ENCODE measurements at regions not wholly inside any gene's neighbourhood (a gene's known extent, or its start where the extent isn't known, plus 50 kb on each side); places are given as distances from the start of the nearest gene placed in this dataset.

GRCh38 chr5:23253621-23254198 is 253.7 kb upstream of the PRDM9 start:
- Histone ChIP-seq H3K79me2 (ENCODE audit: control insufficient read depth, insufficient read depth, low read length, unreplicated experiment) (no peaks in the 10 kb centered on the region), H3K4me1 (ENCODE audit: control insufficient read depth, insufficient read depth, low read length, unreplicated experiment) (no peaks in the 10 kb centered on the region), H3K27ac (ENCODE audit: low read depth, low read length) (no peak overlapping the region), H3K27me3 (ENCODE audit: insufficient read depth, low read length) (no peaks in the 10 kb centered on the region), H3K4me3 (ENCODE audit: low read depth, low read length) (no peak overlapping the region), H2AFZ (ENCODE audit: low read length, unreplicated experiment) (no peak overlapping the region), H3K36me3 (ENCODE audit: insufficient read depth, low read length) (no peaks in the 10 kb centered on the region)

- Histone ChIP-seq H3K4me3 (ENCODE audit: low read depth, low read length) (no peak overlapping the region), H3K4me1 (ENCODE audit: control insufficient read depth, insufficient read depth, low read length, unreplicated experiment) (no peaks in the 10 kb centered on the region), H3K79me2 (ENCODE audit: control insufficient read depth, insufficient read depth, low read length, unreplicated experiment) (no peaks in the 10 kb centered on the region), H3K27ac (ENCODE audit: low read depth, low read length) (no peak overlapping the region), H3K36me3 (ENCODE audit: insufficient read depth, low read length) (no peaks in the 10 kb centered on the region), H3K27me3 (ENCODE audit: insufficient read depth, low read length) (no peaks in the 10 kb centered on the region), H2AFZ (ENCODE audit: low read length, unreplicated experiment) (no peak overlapping the region)
Measured at GRCh38 chr5:23242891-23243290, 264.5 kb upstream of the PRDM9 start.

- H3K4me3 ChIP-seq (ENCODE audit: low read depth, low read length) = no peak overlapping the region
- no peaks in the 10 kb centered on the region for H3K79me2 ChIP-seq (ENCODE audit: control insufficient read depth, insufficient read depth, low read length, unreplicated experiment)
- no peak overlapping the region for H2AFZ ChIP-seq (ENCODE audit: low read length, unreplicated experiment)
- no peaks in the 10 kb centered on the region for H3K27me3 ChIP-seq (ENCODE audit: insufficient read depth, low read length)
- no peak overlapping the region for H3K27ac ChIP-seq (ENCODE audit: low read depth, low read length)
- no peaks in the 10 kb centered on the region for H3K36me3 ChIP-seq (ENCODE audit: insufficient read depth, low read length)
- no peaks in the 10 kb centered on the region for H3K4me1 ChIP-seq (ENCODE audit: control insufficient read depth, insufficient read depth, low read length, unreplicated experiment)
Measured at GRCh38 chr5:23235246-23235645, 272.2 kb upstream of the PRDM9 start.

GRCh38 chr5:23234197-23234596 is 273.2 kb upstream of the PRDM9 start:
- Histone ChIP-seq H3K4me1 (ENCODE audit: control insufficient read depth, insufficient read depth, low read length, unreplicated experiment) (no peaks in the 10 kb centered on the region), H3K36me3 (ENCODE audit: insufficient read depth, low read length) (no peaks in the 10 kb centered on the region), H3K4me3 (ENCODE audit: low read depth, low read length) (no peak overlapping the region), H3K79me2 (ENCODE audit: control insufficient read depth, insufficient read depth, low read length, unreplicated experiment) (no peaks in the 10 kb centered on the region), H2AFZ (ENCODE audit: low read length, unreplicated experiment) (no peak overlapping the region), H3K27me3 (ENCODE audit: insufficient read depth, low read length) (no peaks in the 10 kb centered on the region), H3K27ac (ENCODE audit: low read depth, low read length) (no peak overlapping the region)

GRCh38 chr5:23223846-23224245 is 283.6 kb upstream of the PRDM9 start:
- H3K4me1 ChIP-seq (ENCODE audit: control insufficient read depth, insufficient read depth, low read length, unreplicated experiment) = no peaks in the 10 kb centered on the region
- H3K79me2 ChIP-seq (ENCODE audit: control insufficient read depth, insufficient read depth, low read length, unreplicated experiment) = no peaks in the 10 kb centered on the region
- H3K4me3 ChIP-seq (ENCODE audit: low read depth, low read length) = no peak overlapping the region
- H3K27ac ChIP-seq (ENCODE audit: low read depth, low read length) = no peak overlapping the region
- H3K27me3 ChIP-seq (ENCODE audit: insufficient read depth, low read length) = no peaks in the 10 kb centered on the region
- no peak overlapping the region for H2AFZ ChIP-seq (ENCODE audit: low read length, unreplicated experiment)
- H3K36me3 ChIP-seq (ENCODE audit: insufficient read depth, low read length) = no peaks in the 10 kb centered on the region

GRCh38 chr5:23221831-23222230 is 285.6 kb upstream of the PRDM9 start:
- Histone ChIP-seq H3K36me3 (ENCODE audit: insufficient read depth, low read length) (no peaks in the 10 kb centered on the region), H3K27me3 (ENCODE audit: insufficient read depth, low read length) (no peaks in the 10 kb centered on the region), H3K4me3 (ENCODE audit: low read depth, low read length) (no peak overlapping the region), H2AFZ (ENCODE audit: low read length, unreplicated experiment) (no peak overlapping the region), H3K79me2 (ENCODE audit: control insufficient read depth, insufficient read depth, low read length, unreplicated experiment) (no peaks in the 10 kb centered on the region), H3K27ac (ENCODE audit: low read depth, low read length) (no peak overlapping the region), H3K4me1 (ENCODE audit: control insufficient read depth, insufficient read depth, low read length, unreplicated experiment) (no peaks in the 10 kb centered on the region)

GRCh38 chr5:23217159-23217558 is 290.2 kb upstream of the PRDM9 start:
- no peak overlapping the region for H2AFZ ChIP-seq (ENCODE audit: low read length, unreplicated experiment)
- H3K27ac ChIP-seq (ENCODE audit: low read depth, low read length) = no peak overlapping the region

GRCh38 chr5:23216345-23216744 is 291.1 kb upstream of the PRDM9 start:
- no peaks in the 10 kb centered on the region for H3K79me2 ChIP-seq (ENCODE audit: control insufficient read depth, insufficient read depth, low read length, unreplicated experiment)
- H2AFZ ChIP-seq (ENCODE audit: low read length, unreplicated experiment) = no peak overlapping the region
- H3K4me3 ChIP-seq (ENCODE audit: low read depth, low read length) = no peak overlapping the region
- H3K4me1 ChIP-seq (ENCODE audit: control insufficient read depth, insufficient read depth, low read length, unreplicated experiment) = no peaks in the 10 kb centered on the region
- H3K27me3 ChIP-seq (ENCODE audit: insufficient read depth, low read length) = no peaks in the 10 kb centered on the region
- no peaks in the 10 kb centered on the region for H3K36me3 ChIP-seq (ENCODE audit: insufficient read depth, low read length)
- H3K27ac ChIP-seq (ENCODE audit: low read depth, low read length) = no peak overlapping the region

More at GRCh38 chr5:23217159-23217558, 290.2 kb upstream of the PRDM9 start:
- no peak overlapping the region for H3K4me3 ChIP-seq (ENCODE audit: low read depth, low read length)
- no peaks in the 10 kb centered on the region for H3K79me2 ChIP-seq (ENCODE audit: control insufficient read depth, insufficient read depth, low read length, unreplicated experiment)
- no peaks in the 10 kb centered on the region for H3K4me1 ChIP-seq (ENCODE audit: control insufficient read depth, insufficient read depth, low read length, unreplicated experiment)
- H3K27me3 ChIP-seq (ENCODE audit: insufficient read depth, low read length) = no peaks in the 10 kb centered on the region
- H3K36me3 ChIP-seq (ENCODE audit: insufficient read depth, low read length) = no peaks in the 10 kb centered on the region

- Histone ChIP-seq H3K4me3 (ENCODE audit: low read depth, low read length) (no peak overlapping the region), H2AFZ (ENCODE audit: low read length, unreplicated experiment) (no peak overlapping the region)
Measured at GRCh38 chr5:23208959-23209431, 298.4 kb upstream of the PRDM9 start.

GRCh38 chr5:23204111-23204510 is 303.3 kb upstream of the PRDM9 start:
- Histone ChIP-seq H3K27ac (ENCODE audit: low read depth, low read length) (no peak overlapping the region), H2AFZ (ENCODE audit: low read length, unreplicated experiment) (no peak overlapping the region), H3K4me3 (ENCODE audit: low read depth, low read length) (no peak overlapping the region), H3K36me3 (ENCODE audit: insufficient read depth, low read length) (no peaks in the 10 kb centered on the region), H3K79me2 (ENCODE audit: control insufficient read depth, insufficient read depth, low read length, unreplicated experiment) (no peaks in the 10 kb centered on the region), H3K4me1 (ENCODE audit: control insufficient read depth, insufficient read depth, low read length, unreplicated experiment) (no peaks in the 10 kb centered on the region), H3K27me3 (ENCODE audit: insufficient read depth, low read length) (no peaks in the 10 kb centered on the region)

More at GRCh38 chr5:23208959-23209431, 298.4 kb upstream of the PRDM9 start:
- H3K36me3 ChIP-seq (ENCODE audit: insufficient read depth, low read length) = no peaks in the 10 kb centered on the region
- H3K4me1 ChIP-seq (ENCODE audit: control insufficient read depth, insufficient read depth, low read length, unreplicated experiment) = no peaks in the 10 kb centered on the region
- H3K27me3 ChIP-seq (ENCODE audit: insufficient read depth, low read length) = no peaks in the 10 kb centered on the region
- no peak overlapping the region for H3K27ac ChIP-seq (ENCODE audit: low read depth, low read length)
- H3K79me2 ChIP-seq (ENCODE audit: control insufficient read depth, insufficient read depth, low read length, unreplicated experiment) = no peaks in the 10 kb centered on the region

- Histone ChIP-seq H3K4me1 (ENCODE audit: control insufficient read depth, insufficient read depth, low read length, unreplicated experiment) (no peaks in the 10 kb centered on the region), H3K27ac (ENCODE audit: low read depth, low read length) (no peak overlapping the region), H2AFZ (ENCODE audit: low read length, unreplicated experiment) (no peak overlapping the region), H3K27me3 (ENCODE audit: insufficient read depth, low read length) (no peaks in the 10 kb centered on the region), H3K4me3 (ENCODE audit: low read depth, low read length) (no peak overlapping the region), H3K36me3 (ENCODE audit: insufficient read depth, low read length) (no peaks in the 10 kb centered on the region), H3K79me2 (ENCODE audit: control insufficient read depth, insufficient read depth, low read length, unreplicated experiment) (no peaks in the 10 kb centered on the region)
Measured at GRCh38 chr5:23169660-23170416, 316.7 kb upstream of the CDH12 start.
